ENCODE measurements at regions not wholly inside any gene's neighbourhood (a gene's known extent, or its start where the extent isn't known, plus 50 kb on each side); places are given as distances from the start of the nearest gene placed in this dataset.

DNA sequence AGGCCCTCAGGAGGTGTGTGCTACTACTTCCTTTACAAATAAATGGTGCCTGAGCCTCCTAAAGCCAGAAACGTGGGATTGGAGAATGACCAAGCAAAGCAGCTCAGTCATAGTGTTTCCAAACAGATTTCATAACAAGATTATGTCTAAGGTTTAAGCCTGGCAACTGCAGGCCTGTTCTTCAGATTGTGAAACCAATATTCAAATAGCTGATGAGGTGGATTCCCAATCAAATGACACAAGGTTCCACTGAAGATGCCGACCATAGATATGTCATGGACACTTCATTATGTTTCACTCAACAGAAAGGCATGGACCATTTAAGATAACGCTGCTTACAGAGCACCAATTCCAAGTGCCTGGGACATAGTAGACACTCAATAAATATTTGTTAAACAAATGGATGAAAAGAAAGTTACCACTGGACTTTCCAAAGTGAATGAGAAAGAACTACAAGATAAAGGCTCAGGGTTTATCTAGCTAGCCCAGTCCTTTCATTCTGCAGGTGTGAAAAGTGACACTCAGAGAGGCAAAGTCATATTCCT lies 189.5 kb downstream of the ACTL7B start:
- no peak overlapping the region for H3K27ac ChIP-seq
- DNase-seq (ENCODE audit: low spot score) = no peak

DNA sequence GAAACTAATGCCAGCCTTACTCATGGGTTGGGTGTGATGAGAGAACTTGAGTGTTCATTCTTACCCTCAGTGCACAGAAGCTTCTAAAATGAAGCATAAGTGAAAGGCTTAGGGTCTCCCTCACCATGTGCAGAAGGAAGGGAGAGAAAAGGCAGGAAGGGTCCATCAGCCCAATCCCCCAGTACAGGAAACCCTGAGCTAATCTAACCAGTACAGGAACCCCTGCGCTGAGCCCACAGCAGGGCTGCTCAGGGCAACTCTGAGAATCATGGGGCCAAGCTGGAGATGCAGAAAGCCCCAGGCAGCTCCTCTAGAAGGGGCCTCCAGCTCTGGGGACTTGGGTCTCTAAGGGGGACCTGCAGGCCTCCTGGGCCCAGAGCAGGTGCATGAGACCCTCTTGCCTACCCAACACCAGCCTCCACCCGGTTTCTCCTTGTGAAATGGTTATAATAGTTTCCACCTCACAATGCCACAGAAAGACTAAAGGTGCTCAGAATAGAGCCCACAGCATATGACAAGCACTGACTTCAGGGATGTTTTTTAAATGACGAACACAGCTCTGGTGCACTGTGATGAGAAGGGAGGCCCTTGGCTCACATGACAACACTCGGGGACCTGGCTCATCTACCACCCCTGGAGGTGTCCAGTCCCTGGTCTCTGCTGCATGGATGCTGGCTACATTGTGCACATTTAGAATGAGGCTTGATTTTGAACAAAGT lies 190.1 kb downstream of the ACTL7B start:
- Histone ChIP-seq H3K27ac (no peak overlapping the region), H3K4me3 (no peak overlapping the region)
- DNase-seq (ENCODE audit: low spot score) = no peak
- TF ChIP-seq CTCF (IDR thresholded peaks at IDR 0.05) = no peak

More for the DNA sequence above, 189.5 kb downstream of the ACTL7B start:
- TF ChIP-seq CTCF (IDR thresholded peaks at IDR 0.05) = no peak
- H3K4me3 ChIP-seq = no peak overlapping the region

- no peak overlapping the region for H3K4me3 ChIP-seq
- no peak for TF ChIP-seq CTCF (IDR thresholded peaks at IDR 0.05)
- no peak for DNase-seq (ENCODE audit: low spot score)
- no peak overlapping the region for H3K27ac ChIP-seq
These were observed 191.2 kb downstream of the ACTL7B start for GRCh38 chr9:108664309-108665255.

DNA sequence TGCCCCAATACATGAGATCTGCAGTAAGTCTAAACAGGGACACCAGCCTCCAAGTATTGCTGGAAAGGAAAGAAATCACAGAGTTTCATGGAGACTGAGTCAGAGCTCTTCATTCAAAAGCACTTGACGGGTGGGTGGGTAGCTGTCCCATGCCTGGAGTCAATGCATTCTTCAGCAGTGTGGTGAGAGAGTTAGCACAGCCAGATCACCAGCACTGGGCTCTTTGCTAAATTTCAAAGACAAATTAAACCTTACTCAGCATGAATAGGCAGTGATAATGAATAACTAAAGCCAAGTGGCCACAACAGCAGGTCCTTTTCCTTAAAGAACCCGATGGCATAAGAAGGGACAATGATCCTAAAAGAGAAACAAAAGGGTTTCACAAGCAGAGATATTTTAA lies 192.4 kb downstream of the ACTL7B start:
- no peak for TF ChIP-seq CTCF (IDR thresholded peaks at IDR 0.05)
- H3K27ac ChIP-seq = no peak overlapping the region
- H3K4me3 ChIP-seq = no peak overlapping the region
- peak; percentile 4 for DNase-seq (ENCODE audit: low spot score)

- no peak overlapping the region for H3K4me3 ChIP-seq
- no peak for TF ChIP-seq CTCF (IDR thresholded peaks at IDR 0.05)
- H3K27ac ChIP-seq = no peak overlapping the region
- DNase-seq (ENCODE audit: low spot score) = peak; percentile 19
These were observed 192.8 kb downstream of the ACTL7B start for GRCh38 chr9:108662956-108663355.

DNA sequence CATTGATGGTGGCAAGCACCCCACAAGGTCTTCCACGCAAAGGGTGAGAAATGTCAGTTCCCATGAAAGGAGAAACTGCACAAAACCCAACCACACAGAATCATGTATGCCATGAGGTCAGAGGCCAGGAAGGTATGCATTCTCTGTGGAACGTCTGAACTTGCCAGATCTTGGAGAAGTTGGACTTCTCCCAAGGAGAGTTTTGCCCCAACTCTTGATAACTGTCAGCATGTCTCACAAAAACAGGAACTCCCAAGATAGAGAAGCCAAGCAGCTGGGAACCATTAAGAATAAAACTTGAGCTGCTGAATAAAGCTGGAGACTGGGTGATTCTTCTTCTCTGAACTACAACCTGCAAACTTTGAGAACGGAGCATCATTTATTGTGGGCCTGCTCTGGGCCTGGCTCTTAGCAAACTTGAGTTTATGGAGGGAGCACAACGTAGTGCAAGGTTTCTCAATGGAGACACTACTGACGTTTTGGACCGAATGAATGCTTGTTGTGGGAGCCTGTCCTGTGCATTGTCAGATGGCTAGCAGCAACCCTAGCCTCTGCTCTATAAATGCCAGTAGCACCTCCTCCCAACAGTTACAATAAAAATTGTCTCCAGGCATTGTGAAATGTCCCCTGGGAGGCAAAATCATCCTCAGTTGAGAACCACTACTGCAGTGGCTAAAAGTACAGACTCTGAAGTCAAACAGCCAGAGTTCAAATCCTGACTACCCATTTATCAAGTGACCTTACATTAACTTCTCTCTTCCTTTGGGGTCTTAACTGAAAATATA lies 193.5 kb downstream of the ACTL7B start:
- no peak overlapping the region for H3K4me3 ChIP-seq
- peak; percentile 19 for DNase-seq (ENCODE audit: low spot score)
- H3K27ac ChIP-seq = no peak overlapping the region
- TF ChIP-seq CTCF (IDR thresholded peaks at IDR 0.05) = no peak
